ENCODE measurements at regions not wholly inside any gene's neighbourhood (a gene's known extent, or its start where the extent isn't known, plus 50 kb on each side); places are given as distances from the start of the nearest gene placed in this dataset.

- no CpG with 5 or more reads among the region's 3 CpGs for WGBS (ENCODE audit: insufficient coverage)
- no peaks in the 10 kb centered on the region for H3K4me1 Mint-ChIP-seq
- ChIA-PET CTCF (no interaction called here), POLR2A (no interaction called here)
- no peak overlapping the region for H3K4me3 Mint-ChIP-seq
- H3K9ac ChIP-seq (ENCODE audit: low read length) = no peak overlapping the region
- H2AFZ ChIP-seq (ENCODE audit: insufficient read depth, low read depth, low read length, poor library complexity, severe bottlenecking) = no peak overlapping the region
- no peak overlapping the region for H3K27ac Mint-ChIP-seq
- intact Hi-C loops (cut with micrococcal nuclease) = no loop called here
- H3K27me3 Mint-ChIP-seq = no peaks in the 10 kb centered on the region
- H3K27ac ChIP-seq (ENCODE audit: low read length in 2 of 2) = no peak overlapping the region
- H3K4me2 ChIP-seq (replicated peaks; ENCODE audit: low read depth, low read length, poor library complexity, severe bottlenecking) = no peak overlapping the region
- no peaks in the 10 kb centered on the region for H3K9me3 ChIP-seq (ENCODE audit: control extremely low read depth in 1 of 3, control insufficient read depth in 2 of 3, insufficient read depth in 1 of 3, low read length in 2 of 3)
- ATAC-seq (ENCODE audit: low read depth) (no peak), DNase-seq (no peak)
- TF ChIP-seq EZH2 (IDR thresholded peaks at IDR 0.05; ENCODE audit: borderline replicate concordance, insufficient read depth, low read depth, low read length, poor library complexity, severe bottlenecking) (no peak), CTCF (IDR thresholded peaks at IDR 0.05) (no peak)
- no peaks in the 10 kb centered on the region for H3K79me2 ChIP-seq (ENCODE audit: control insufficient read depth, insufficient read depth, low read length)
- no peaks in the 10 kb centered on the region for H3K9me3 Mint-ChIP-seq (ENCODE audit: insufficient read depth)
- H3K4me3 ChIP-seq (ENCODE audit: control extremely low read depth in 1 of 5, extremely low read depth in 1 of 5, insufficient read depth in 1 of 5, low read depth in 2 of 5, low read length in 4 of 5) = no peak overlapping the region
- no peaks in the 10 kb centered on the region for H4K20me1 ChIP-seq (ENCODE audit: control insufficient read depth, insufficient read depth, low read length, poor library complexity, severe bottlenecking)
- H3K36me3 ChIP-seq (replicated peaks in 1 of 2; ENCODE audit: control extremely low read depth in 1 of 2, control insufficient read depth in 1 of 2, extremely low read depth in 1 of 2, insufficient read depth in 2 of 2, low read length in 1 of 2) = no peaks in the 10 kb centered on the region
- H3K27me3 ChIP-seq (replicated peaks in 1 of 4; ENCODE audit: control extremely low read depth in 1 of 4, control insufficient read depth in 3 of 4, insufficient read depth in 4 of 4, low read length in 3 of 4) = no peaks in the 10 kb centered on the region
- no peaks in the 10 kb centered on the region for H3K4me1 ChIP-seq (ENCODE audit: control insufficient read depth in 2 of 2, insufficient read depth in 2 of 2, low read length in 2 of 2)
Observed at GRCh38 chr2:156155319-156155718, 177.2 kb downstream of the NR4A2 start.

GRCh38 chr2:156151351-156151750 is 181.2 kb downstream of the NR4A2 start:
- Histone ChIP-seq H3K27me3 (replicated peaks in 1 of 4; ENCODE audit: control extremely low read depth in 1 of 4, control insufficient read depth in 3 of 4, insufficient read depth in 4 of 4, low read length in 3 of 4) (no peaks in the 10 kb centered on the region), H3K4me3 (ENCODE audit: control extremely low read depth in 1 of 5, extremely low read depth in 1 of 5, insufficient read depth in 1 of 5, low read depth in 2 of 5, low read length in 4 of 5) (no peak overlapping the region), H3K4me1 (ENCODE audit: control insufficient read depth in 2 of 2, insufficient read depth in 2 of 2, low read length in 2 of 2) (no peaks in the 10 kb centered on the region), H3K27ac (ENCODE audit: low read length in 2 of 2) (no peak overlapping the region), H3K9ac (ENCODE audit: low read length) (no peak overlapping the region), H3K4me2 (replicated peaks; ENCODE audit: low read depth, low read length, poor library complexity, severe bottlenecking) (no peak overlapping the region), H4K20me1 (ENCODE audit: control insufficient read depth, insufficient read depth, low read length, poor library complexity, severe bottlenecking) (no peaks in the 10 kb centered on the region), H2AFZ (ENCODE audit: insufficient read depth, low read depth, low read length, poor library complexity, severe bottlenecking) (no peak overlapping the region), H3K36me3 (replicated peaks in 1 of 2; ENCODE audit: control extremely low read depth in 1 of 2, control insufficient read depth in 1 of 2, extremely low read depth in 1 of 2, insufficient read depth in 2 of 2, low read length in 1 of 2) (no peaks in the 10 kb centered on the region), H3K9me3 (ENCODE audit: control extremely low read depth in 1 of 3, control insufficient read depth in 2 of 3, insufficient read depth in 1 of 3, low read length in 2 of 3) (no peaks in the 10 kb centered on the region), H3K79me2 (ENCODE audit: control insufficient read depth, insufficient read depth, low read length) (no peaks in the 10 kb centered on the region)
- no peak for ATAC-seq (ENCODE audit: low read depth)
- POLR2A ChIA-PET = no interaction called here
- no CpG with 5 or more reads among the region's 1 CpG for WGBS (ENCODE audit: insufficient coverage)
- H3K4me1 Mint-ChIP-seq = no peaks in the 10 kb centered on the region
- H3K27ac Mint-ChIP-seq = no peak overlapping the region
- H3K4me3 Mint-ChIP-seq = no peak overlapping the region
- no peaks in the 10 kb centered on the region for H3K9me3 Mint-ChIP-seq (ENCODE audit: insufficient read depth)
- CTCF ChIA-PET = no interaction called here
- TF ChIP-seq EZH2 (IDR thresholded peaks at IDR 0.05; ENCODE audit: borderline replicate concordance, insufficient read depth, low read depth, low read length, poor library complexity, severe bottlenecking) = no peak
- TF ChIP-seq CTCF (IDR thresholded peaks at IDR 0.05) = no peak
- no peaks in the 10 kb centered on the region for H3K27me3 Mint-ChIP-seq
- DNase-seq = no peak
- intact Hi-C loops (cut with micrococcal nuclease) = no loop called here

Data from B cell (primary cell).